ENCODE measurements at regions not wholly inside any gene's neighbourhood (a gene's known extent, or its start where the extent isn't known, plus 50 kb on each side); places are given as distances from the start of the nearest gene placed in this dataset.

- no peak for TF ChIP-seq EZH2phosphoT487 (IDR thresholded peaks at IDR 0.05; ENCODE audit: insufficient read depth, low read depth)
- no peak for TF ChIP-seq EZH2 (IDR thresholded peaks at IDR 0.05; ENCODE audit: insufficient read depth, poor library complexity, severe bottlenecking)
These were observed 442.5 kb downstream of the GLRX3 start for GRCh38 chr10:130578532-130579289.

Data from GM23248 (cell line).